Effector memory CD8-positive, alpha-beta T cell (primary cell): ENCODE measurements at regions not wholly inside any gene's neighbourhood (a gene's known extent, or its start where the extent isn't known, plus 50 kb on each side); places are given as distances from the start of the nearest gene placed in this dataset.

Experiments
- ATAC-seq: fragments of 150-1000 bp; cut with Tn5 transposase; replicated peaks from 2 replicates; pipeline ENCODE4 v1.10.0; 2021; ENCODE audit warnings: mild to moderate bottlenecking, moderate library complexity
- DNase-seq, 3 experiments: peaks; one replicate each; pipeline ENCODE4 v3.0.0; 2021
- H3K27ac Mint-ChIP-seq, 2 donors: one replicate each; pipeline ENCODE4 v1.8.0; 2022; ENCODE audit warnings: mild to moderate bottlenecking in 2 of 2, mixed read lengths in 2 of 2, moderate library complexity in 2 of 2
- H3K27me3 Mint-ChIP-seq, 2 donors: one replicate each; pipeline ENCODE4 v1.8.0; 2022; ENCODE audit warnings: mixed read lengths in 2 of 2
- H3K36me3 Mint-ChIP-seq: one replicate; pipeline ENCODE4 v1.8.0; 2022; ENCODE audit warnings: mild to moderate bottlenecking, moderate library complexity, mixed read lengths; ENCODE audit not compliant: insufficient read depth
- H3K4me1 Mint-ChIP-seq, 2 donors: one replicate each; pipeline ENCODE4 v1.8.0; 2022; ENCODE audit warnings: low read depth in 2 of 2, mixed read lengths in 2 of 2
- H3K4me3 Mint-ChIP-seq, 2 donors: one replicate each; pipeline ENCODE4 v1.8.0; 2022; ENCODE audit warnings: mild to moderate bottlenecking in 2 of 2, mixed read lengths in 2 of 2, moderate library complexity in 2 of 2
- H3K9me3 Mint-ChIP-seq, 2 donors: one replicate each; pipeline ENCODE4 v1.8.0; 2022; ENCODE audit warnings: mixed read lengths in 2 of 2

GRCh38 chr5:61687371-61687770, 355.3 kb downstream of the ZSWIM6 start:
- Mint-ChIP-seq H3K9me3 (no peaks in the 10 kb centered on the region), H3K4me3 (no peak overlapping the region), H3K27ac (no peak overlapping the region), H3K27me3 (peaks cover 40 to 61% of the 10 kb centered on the region in 2 donors), H3K36me3 (no peaks in the 10 kb centered on the region), H3K4me1 (no peaks in the 10 kb centered on the region)
- ATAC-seq (no peak), DNase-seq (no peak)

- Mint-ChIP-seq H3K27me3 (peaks cover 46 to 63% of the 10 kb centered on the region in 2 donors), H3K4me3 (no peak overlapping the region), H3K4me1 (no peaks in the 10 kb centered on the region), H3K9me3 (no peaks in the 10 kb centered on the region), H3K27ac (no peak overlapping the region), H3K36me3 (no peaks in the 10 kb centered on the region)
- DNase-seq (no peak), ATAC-seq (no peak)
These were observed 357.2 kb downstream of the ZSWIM6 start for GRCh38 chr5:61689153-61689846.

- Mint-ChIP-seq H3K9me3 (no peaks in the 10 kb centered on the region), H3K27ac (no peak overlapping the region), H3K4me3 (no peak overlapping the region), H3K27me3 (peaks cover 13 to 29% of the 10 kb centered on the region in 2 donors), H3K36me3 (no peaks in the 10 kb centered on the region), H3K4me1 (no peaks in the 10 kb centered on the region)
- DNase-seq: no peak
- ATAC-seq: no peak
These were observed 365.9 kb downstream of the ZSWIM6 start for GRCh38 chr5:61697809-61698558.

GRCh38 chr5:61701877-61702602, 370.0 kb downstream of the ZSWIM6 start:
- DNase-seq: no peak

GRCh38 chr5:61702784-61703183, 370.7 kb downstream of the ZSWIM6 start:
- DNase-seq (no peak), ATAC-seq (no peak)
- Mint-ChIP-seq H3K27ac (no peak overlapping the region), H3K27me3 (peaks cover 20 to 40% of the 10 kb centered on the region in 2 donors), H3K4me3 (no peak overlapping the region), H3K4me1 (no peaks in the 10 kb centered on the region), H3K36me3 (no peaks in the 10 kb centered on the region), H3K9me3 (no peaks in the 10 kb centered on the region)

More at GRCh38 chr5:61701877-61702602, 370.0 kb downstream of the ZSWIM6 start:
- H3K4me1 Mint-ChIP-seq: no peaks in the 10 kb centered on the region
- H3K27me3 Mint-ChIP-seq: peaks cover 19 to 39% of the 10 kb centered on the region in 2 donors
- no peak for ATAC-seq
- no peaks in the 10 kb centered on the region for H3K36me3 Mint-ChIP-seq
- H3K9me3 Mint-ChIP-seq: no peaks in the 10 kb centered on the region
- H3K4me3 Mint-ChIP-seq: no peak overlapping the region
- H3K27ac Mint-ChIP-seq: no peak overlapping the region

GRCh38 chr5:61704289-61704688, 372.2 kb downstream of the ZSWIM6 start:
- no peaks in the 10 kb centered on the region for H3K36me3 Mint-ChIP-seq

GRCh38 chr5:61706751-61707150, 374.7 kb downstream of the ZSWIM6 start:
- H3K27me3 Mint-ChIP-seq: peaks cover 31 to 32% of the 10 kb centered on the region in 2 donors

More at GRCh38 chr5:61704289-61704688, 372.2 kb downstream of the ZSWIM6 start:
- Mint-ChIP-seq H3K27me3 (peaks cover 27 to 40% of the 10 kb centered on the region in 2 donors), H3K27ac (no peak overlapping the region), H3K9me3 (no peaks in the 10 kb centered on the region), H3K4me1 (no peaks in the 10 kb centered on the region), H3K4me3 (no peak overlapping the region)
- ATAC-seq (no peak), DNase-seq (no peak)

GRCh38 chr5:61719124-61719523, 387.1 kb downstream of the ZSWIM6 start:
- Mint-ChIP-seq H3K27ac (no peak overlapping the region), H3K9me3 (peaks cover 0 to 13% of the 10 kb centered on the region in 2 donors), H3K27me3 (peaks cover 6 to 7% of the 10 kb centered on the region in 2 donors), H3K36me3 (no peaks in the 10 kb centered on the region), H3K4me1 (no peaks in the 10 kb centered on the region), H3K4me3 (no peak overlapping the region)
- ATAC-seq (no peak), DNase-seq (no peak)

More at GRCh38 chr5:61706751-61707150, 374.7 kb downstream of the ZSWIM6 start:
- no peak overlapping the region for H3K4me3 Mint-ChIP-seq
- H3K36me3 Mint-ChIP-seq: no peaks in the 10 kb centered on the region
- no peaks in the 10 kb centered on the region for H3K4me1 Mint-ChIP-seq
- H3K27ac Mint-ChIP-seq: no peak overlapping the region
- H3K9me3 Mint-ChIP-seq: no peaks in the 10 kb centered on the region
- ATAC-seq: no peak
- DNase-seq: no peak

GRCh38 chr5:61720829-61721228, 388.8 kb downstream of the ZSWIM6 start:
- peaks cover 10% of the 10 kb centered on the region in 2 donors for H3K27me3 Mint-ChIP-seq
- no peak overlapping the region for H3K27ac Mint-ChIP-seq
- no peak for ATAC-seq

GRCh38 chr5:61724102-61724501, 392.0 kb downstream of the ZSWIM6 start:
- ATAC-seq: no peak
- Mint-ChIP-seq H3K4me3 (no peak overlapping the region), H3K9me3 (peaks cover 0 to 13% of the 10 kb centered on the region in 2 donors), H3K4me1 (no peaks in the 10 kb centered on the region), H3K27me3 (peaks cover 11 to 14% of the 10 kb centered on the region in 2 donors), H3K27ac (no peak overlapping the region), H3K36me3 (no peaks in the 10 kb centered on the region)
- DNase-seq: no peak

More at GRCh38 chr5:61720829-61721228, 388.8 kb downstream of the ZSWIM6 start:
- Mint-ChIP-seq H3K4me1 (no peaks in the 10 kb centered on the region), H3K9me3 (peaks cover 0 to 13% of the 10 kb centered on the region in 2 donors), H3K36me3 (no peaks in the 10 kb centered on the region), H3K4me3 (no peak overlapping the region)
- no peak for DNase-seq

GRCh38 chr5:61728287-61728686, 396.2 kb downstream of the ZSWIM6 start:
- no peak for ATAC-seq
- Mint-ChIP-seq H3K9me3 (peaks cover 5 to 6% of the 10 kb centered on the region in 2 donors), H3K36me3 (no peaks in the 10 kb centered on the region), H3K4me1 (no peaks in the 10 kb centered on the region), H3K27me3 (peaks cover 32 to 50% of the 10 kb centered on the region in 2 donors), H3K27ac (no peak overlapping the region), H3K4me3 (no peak overlapping the region)
- no peak for DNase-seq

GRCh38 chr5:61730866-61731265, 398.8 kb downstream of the ZSWIM6 start:
- H3K27ac Mint-ChIP-seq: no peak overlapping the region
- ATAC-seq: no peak
- no peaks in the 10 kb centered on the region for H3K36me3 Mint-ChIP-seq
- H3K4me3 Mint-ChIP-seq: no peak overlapping the region
- H3K9me3 Mint-ChIP-seq: peaks cover 0 to 5% of the 10 kb centered on the region in 2 donors
- H3K4me1 Mint-ChIP-seq: no peaks in the 10 kb centered on the region
- no peak for DNase-seq
- peaks cover 27 to 47% of the 10 kb centered on the region in 2 donors for H3K27me3 Mint-ChIP-seq

- Mint-ChIP-seq H3K27me3 (peaks cover 24 to 41% of the 10 kb centered on the region in 2 donors), H3K36me3 (no peaks in the 10 kb centered on the region), H3K4me1 (no peaks in the 10 kb centered on the region), H3K9me3 (peaks cover 0 to 5% of the 10 kb centered on the region in 2 donors), H3K27ac (no peak overlapping the region), H3K4me3 (no peak overlapping the region)
- no peak for DNase-seq
- ATAC-seq: no peak
These were observed 399.3 kb downstream of the ZSWIM6 start for GRCh38 chr5:61731267-61731945.
